OCI-LY1 (cell line): ENCODE measurements at regions not wholly inside any gene's neighbourhood (a gene's known extent, or its start where the extent isn't known, plus 50 kb on each side); places are given as distances from the start of the nearest gene placed in this dataset.

Experiments used
- CTCF ChIP-seq: fragments of 200-600 bp; sonication (generic), shearing (Covaris generic); IDR thresholded peaks from 2 replicates; pipeline ENCODE4 v1.5.1; 2017; ENCODE audit warnings: mild to moderate bottlenecking, antibody characterized with exemption, low read length, moderate library complexity, mixed read lengths
- EZH2 ChIP-seq: fragments of 200-600 bp; sonication (generic), shearing (Covaris generic); IDR thresholded peaks from 2 replicates; pipeline ENCODE4 v1.8.0; 2017; ENCODE audit warnings: borderline replicate concordance, mixed run types, mild to moderate bottlenecking, antibody characterized with exemption, low read length, moderate library complexity, mixed read lengths

- TF ChIP-seq CTCF: no peak
- no peak for TF ChIP-seq EZH2
These were observed 533.8 kb upstream of the DPP6 start for GRCh38 chr7:153518201-153518984.
